Fibroblast of upper back skin (primary cell): ENCODE measurements at regions not wholly inside any gene's neighbourhood (a gene's known extent, or its start where the extent isn't known, plus 50 kb on each side); places are given as distances from the start of the nearest gene placed in this dataset.
"Not testable (repeated sequence)": the region's sequence is repeated elsewhere in the genome, so short reads cannot be mapped to it uniquely, and the experiment has no call there.

Experiments
- DNase-seq: peaks from one replicate; pipeline ENCODE4 v3.0.0-alpha.2; 2013

DNA sequence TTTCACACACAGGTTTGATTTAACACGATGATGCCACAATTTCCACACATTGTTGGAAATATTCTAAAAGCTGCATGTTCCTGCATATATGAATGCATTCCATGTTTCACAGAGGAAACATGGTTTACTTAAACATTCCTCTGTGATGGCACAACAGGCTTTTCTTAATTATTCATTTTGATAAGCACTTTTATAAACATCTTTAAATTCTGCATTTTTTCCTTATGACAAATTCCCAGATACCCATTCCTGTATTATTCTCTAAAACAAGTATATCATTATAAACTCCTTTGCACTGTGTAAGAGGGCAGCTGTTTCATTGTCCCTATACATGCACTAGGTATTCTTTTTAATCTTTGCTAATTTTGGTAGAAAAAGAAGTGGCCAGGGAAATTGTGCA, 532.3 kb downstream of the SOX6 start:
- no peak for DNase-seq

DNA sequence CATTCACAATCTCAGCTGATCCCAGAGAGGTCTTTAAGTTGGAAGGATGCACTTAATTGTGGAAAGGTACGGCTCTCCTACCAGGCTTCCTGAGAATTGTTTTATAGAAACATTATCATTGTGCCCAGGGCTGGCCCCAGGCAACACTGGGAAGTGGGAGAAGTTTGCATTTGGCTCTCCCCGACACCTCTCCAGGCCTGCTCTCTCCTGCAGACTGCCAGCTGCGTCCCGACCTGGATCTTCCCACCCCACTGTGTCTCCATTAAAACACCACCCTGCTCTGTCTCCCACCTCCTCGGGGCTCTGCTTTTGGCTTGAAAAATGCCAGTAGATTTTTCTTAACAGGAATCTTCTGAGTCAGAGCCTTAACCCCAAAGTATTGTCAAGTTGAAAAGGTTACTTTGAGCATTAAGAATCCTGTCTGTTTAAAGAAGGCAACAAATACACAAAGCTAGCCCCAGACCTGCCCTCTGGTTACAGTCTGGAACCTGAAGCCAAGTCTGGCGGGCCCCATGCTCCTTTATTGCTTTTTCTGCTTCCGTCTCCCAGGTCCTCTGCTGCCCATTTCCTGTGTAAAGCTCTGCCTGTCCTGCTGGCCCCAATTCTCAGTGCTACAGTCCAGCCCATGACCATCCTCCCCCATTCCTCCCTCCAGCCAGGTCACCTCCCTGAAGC, 530.2 kb downstream of the SOX6 start:
- DNase-seq, result no peak

DNA sequence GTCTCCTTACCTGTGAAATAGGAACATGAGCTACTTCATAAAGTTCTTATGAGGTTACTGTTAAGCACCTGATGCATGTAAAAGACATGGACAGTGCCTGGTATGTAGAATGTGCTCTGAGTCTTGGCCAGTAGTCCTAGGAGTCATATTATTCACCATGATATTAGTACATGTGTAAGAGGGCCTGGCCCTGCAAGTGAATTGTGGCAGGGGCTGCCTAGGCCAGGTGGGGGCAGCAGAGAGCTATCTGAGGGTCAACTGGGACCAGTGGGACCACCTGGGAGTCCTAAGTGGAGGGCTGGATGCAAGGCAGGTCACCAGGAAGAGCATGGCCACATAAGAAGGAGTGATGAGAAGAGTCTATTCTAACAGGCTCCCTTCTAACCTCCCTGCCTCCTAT, 529.5 kb downstream of the SOX6 start:
- DNase-seq, result no peak

DNA sequence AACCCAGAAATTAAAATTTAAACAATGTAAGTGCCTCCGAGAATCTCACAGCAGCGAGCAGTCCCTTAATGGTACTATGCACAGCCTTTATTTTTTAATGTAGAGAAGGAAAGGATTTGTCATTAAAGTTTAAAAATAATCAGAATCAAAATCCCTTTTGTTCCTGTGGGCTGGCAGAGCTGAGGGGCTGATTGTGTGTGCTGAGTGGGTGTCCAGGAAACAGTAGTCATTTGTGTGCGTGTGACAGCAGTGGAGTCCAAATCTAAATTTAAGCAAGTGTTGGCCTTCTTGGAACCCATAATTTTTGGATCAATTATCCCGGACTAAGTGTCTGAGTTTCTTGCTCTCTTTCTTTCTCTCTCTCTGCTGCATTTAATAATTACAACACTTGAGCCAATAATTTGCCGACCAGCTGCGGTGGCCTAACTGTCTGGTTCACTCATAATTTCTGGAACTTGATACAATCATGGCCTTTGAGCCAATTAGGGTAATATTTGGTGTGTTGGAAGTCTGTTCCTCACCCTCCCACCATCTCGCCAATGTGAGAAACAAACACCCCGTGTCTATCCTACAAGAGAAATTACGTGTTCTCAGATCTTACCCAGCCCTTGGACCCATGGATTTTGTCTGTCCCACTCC, 528.0 kb downstream of the SOX6 start:
- no peak for DNase-seq

DNA sequence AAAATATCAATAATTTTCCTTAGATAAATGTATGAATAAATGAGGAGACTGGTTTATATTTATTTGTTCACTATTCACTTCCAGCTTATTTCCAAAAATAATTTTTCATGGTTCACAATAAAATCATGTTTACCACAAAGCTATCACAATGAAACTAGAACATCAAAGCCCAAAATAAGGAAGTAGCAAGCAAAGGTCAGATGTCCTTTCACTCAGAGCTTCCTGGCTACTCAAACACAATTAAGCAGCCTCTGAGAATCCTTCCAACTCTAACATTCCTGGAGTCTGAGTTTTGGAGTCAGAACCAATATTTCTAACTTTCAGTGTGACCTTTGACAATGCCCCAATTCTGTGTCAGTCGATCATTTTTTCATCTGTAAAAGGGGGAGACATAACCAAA, 527.0 kb downstream of the SOX6 start:
- no peak for DNase-seq

DNA sequence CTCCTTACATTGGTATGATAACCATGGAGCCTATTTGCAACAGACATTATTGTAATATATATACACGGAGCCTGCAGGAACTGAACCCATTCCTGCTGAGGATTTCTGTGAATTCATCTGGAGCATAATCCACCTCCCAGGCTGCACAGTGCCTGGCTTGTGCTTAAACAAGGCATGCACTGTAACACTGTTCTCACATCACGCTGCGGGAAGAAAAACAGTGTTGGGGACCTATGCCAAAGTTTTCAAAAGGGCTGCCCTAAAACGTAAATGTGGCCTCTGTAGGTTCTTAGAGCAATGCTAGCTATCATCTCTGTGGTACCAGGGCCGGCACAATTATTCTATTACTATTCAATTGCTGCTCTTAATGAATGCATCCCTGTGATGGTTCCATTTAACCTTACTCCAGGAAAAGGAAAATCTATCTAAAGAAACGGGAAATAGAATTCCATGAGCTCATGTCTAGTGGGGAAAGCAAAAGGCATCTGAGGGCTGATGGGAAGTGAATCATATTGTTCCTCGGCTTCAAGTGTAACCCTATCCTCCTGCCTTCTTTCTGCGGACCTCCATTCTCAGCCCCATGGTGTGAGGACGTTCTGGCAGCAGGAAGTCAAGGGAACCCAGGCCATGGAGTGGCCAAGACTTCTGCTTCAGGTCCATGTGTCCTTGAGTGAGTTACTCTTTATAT, 525.5 kb downstream of the SOX6 start:
- DNase-seq, result no peak

DNA sequence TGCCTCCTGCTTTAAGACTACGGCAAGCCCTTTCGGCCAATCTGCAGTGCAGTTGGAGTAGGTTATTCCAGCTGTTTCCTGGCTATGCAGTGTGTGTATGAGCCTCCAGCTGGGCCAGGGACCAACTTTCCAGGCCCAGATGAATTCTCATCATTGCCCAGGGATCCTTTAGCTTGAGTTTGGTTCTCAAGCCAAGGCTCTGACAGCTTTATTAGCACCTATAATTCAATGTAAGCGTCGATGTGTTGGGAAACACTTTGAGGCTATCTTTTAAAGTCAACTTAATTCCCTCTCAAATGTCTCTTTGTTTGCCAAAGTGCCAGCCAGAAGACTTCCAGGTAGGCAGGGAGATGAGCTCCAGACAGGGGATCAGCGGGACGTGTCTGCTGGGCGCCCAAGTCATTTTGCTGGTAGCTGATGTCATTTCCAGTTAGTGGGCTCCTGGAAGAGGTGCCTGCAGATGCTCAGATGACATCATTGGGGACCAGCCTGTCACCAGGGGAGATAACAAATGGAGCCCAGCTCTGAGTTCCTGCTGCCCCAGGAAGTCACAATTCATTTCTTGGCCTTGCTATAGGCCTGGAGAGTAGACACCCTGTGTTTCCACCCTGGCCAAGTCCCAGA, 520.4 kb downstream of the SOX6 start:
- DNase-seq, result no peak

DNA sequence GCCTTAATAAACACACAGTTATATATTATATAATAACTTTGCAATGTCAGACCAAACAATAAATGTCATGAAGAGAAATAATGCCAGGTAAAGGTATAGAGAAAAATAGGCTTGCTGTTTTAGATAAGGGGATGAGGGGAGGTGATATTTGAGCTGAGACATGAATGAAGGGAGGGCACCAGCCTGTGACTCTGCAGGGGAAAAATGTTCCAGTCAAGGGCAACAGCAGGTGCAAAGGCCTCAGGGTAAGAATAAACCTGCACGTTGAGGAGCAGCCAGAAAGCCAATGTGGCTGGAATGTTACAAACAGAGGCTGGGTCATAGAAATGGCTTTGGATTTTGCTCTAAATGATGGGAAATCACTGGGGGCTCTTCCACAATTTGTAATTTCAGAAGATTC, 519.6 kb downstream of the SOX6 start:
- DNase-seq, result no peak

DNA sequence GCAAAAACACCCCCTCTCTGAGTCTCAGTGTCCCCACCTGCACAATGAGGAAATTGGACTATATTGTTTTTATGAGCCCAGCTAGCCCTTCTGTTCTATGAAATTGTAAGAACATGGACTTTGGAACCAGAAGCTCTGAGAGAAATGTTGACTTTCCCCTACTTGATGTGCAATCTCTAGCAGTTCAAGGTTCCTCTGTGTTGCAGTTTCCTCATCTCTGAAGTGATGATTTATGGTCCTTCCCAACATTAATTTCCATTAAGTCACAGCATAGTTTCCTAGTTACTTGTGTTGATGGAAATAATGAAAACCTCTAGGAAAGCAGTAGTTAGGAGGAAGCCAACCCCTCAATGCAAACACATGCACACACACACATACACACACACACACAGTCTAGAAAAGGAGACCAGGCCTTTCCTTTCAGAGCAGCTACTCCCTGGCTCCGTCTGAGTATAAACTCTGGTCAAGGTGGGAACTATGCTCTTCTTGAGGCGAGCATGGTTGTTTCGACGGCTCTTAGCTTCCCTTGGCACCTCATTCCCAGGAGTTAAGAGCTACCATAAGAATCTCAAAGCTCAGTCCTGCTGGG, 518.4 kb downstream of the SOX6 start:
- no peak for DNase-seq

DNA sequence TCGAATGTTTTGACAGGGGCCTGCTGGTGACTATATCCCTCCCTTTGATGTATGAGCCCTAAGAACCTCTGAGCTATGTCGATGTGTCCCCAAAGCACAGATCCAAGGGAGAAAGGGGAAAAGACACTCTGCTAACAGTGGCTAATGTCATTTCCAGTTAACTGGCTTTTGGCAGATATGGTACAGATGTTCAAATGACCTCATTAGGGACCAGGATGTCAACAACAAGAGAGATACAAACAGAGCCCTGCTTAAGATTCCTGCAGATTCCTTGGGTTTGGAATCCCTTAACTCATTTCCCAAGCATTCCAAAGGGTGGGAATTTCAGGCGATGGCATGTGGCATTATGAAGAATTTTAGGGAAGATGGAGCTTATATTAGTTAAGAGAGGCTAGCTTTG, 517.3 kb downstream of the SOX6 start:
- no peak for DNase-seq

DNA sequence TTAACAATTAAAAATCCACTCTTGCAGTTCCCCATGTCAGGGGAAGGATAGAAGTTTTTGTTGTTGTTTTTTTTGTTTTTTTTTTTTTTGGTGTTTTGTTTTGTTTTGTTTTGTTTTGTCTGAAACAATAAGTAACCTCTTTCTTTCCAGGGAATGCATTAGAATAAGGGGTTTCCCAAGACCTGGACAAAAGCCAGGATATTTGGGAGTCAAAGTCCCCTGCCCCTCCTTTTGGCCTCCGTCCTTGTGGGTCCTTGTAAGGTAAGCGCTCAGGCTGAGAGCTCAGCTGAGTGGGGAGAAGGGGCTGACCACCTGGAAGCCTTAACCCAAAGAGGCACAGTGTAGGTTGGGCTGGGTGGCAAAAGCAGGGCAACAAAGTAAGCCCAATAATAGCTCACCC, 515.4 kb downstream of the SOX6 start:
- DNase-seq, result no peak

DNA sequence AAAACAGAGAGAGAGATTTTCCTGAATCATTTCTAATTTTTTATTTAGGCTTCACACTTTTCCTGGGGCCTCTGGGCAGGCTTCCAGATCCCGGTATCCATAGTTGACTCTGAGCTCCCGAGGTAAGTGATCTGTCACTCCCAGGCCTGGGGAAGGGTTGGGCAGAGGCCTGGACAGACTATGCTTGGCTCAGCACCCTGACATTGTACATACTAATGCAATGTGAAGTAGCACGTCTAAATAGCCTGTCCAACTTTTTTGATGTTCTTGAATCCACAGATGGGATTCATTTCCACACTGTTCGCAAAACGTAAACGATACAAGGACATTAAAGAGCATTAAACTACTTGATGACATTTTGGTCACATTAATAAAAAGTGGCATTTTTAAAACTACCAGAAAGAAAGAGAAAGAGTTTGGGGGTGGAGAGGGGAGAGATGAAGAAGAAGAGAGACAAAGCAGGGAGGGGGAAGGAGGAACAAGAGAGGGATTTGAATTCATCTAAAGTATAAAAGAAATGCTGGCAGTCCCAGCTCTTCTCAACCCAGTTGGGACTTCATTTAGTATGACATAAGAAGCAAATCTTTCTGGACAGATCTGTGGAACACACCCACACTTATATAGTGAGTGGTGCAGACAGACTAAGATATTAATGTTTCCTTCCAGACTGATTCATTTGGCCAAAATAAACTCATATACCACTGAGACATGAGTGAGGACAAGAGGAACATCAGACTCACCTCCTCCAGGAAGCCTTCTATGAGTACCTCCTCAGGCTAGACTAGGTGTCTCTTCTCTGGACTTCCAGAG, 514.2 kb downstream of the SOX6 start:
- DNase-seq, result no peak

DNA sequence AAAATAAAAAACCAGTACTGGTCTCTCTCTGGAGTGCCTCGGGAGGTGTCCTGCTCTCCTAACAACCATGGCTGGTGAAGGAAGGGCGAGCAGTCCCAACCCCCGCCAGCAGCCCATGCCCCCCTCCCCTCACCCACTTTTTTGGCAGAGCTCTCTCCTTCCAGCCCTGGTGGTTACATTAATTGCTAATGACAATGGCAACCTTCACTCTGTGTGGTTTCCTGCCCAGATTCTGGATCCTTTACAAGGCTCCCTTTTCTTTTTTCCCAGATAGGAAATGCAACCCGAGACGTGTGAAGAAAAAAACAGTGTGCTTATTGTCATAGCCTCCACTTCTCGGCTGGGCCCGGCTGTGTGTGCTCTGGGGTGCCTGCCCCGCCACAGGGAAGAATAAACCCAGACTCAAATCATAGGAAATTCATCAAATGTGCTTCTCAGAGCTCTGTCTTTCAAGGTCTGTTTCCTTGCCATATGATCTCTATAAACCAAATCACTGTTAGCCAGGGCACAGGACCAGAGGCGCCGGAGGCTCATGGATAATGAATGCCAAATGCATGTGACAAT, 513.0 kb downstream of the SOX6 start:
- DNase-seq, result peak; percentile 18

DNA sequence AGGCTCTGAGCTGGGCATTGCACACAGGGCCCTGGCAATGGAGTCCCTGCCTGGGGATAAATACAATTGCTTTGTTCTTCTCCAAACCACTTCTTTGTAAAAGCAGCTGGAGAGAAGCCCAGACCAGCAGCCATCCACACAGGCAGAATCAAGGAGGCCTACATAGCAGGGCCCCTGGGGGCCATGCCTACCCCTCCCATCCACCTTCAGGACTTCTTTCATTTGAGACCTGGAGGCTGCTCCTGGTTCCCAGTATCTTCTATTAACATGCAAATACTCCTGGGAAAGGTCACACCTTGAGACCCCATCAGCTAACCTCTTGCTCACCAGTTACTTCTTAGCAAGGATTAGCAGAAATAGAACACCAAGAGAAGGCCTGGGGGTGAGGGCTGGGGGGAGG, 511.1 kb downstream of the SOX6 start:
- DNase-seq, result no peak

DNA sequence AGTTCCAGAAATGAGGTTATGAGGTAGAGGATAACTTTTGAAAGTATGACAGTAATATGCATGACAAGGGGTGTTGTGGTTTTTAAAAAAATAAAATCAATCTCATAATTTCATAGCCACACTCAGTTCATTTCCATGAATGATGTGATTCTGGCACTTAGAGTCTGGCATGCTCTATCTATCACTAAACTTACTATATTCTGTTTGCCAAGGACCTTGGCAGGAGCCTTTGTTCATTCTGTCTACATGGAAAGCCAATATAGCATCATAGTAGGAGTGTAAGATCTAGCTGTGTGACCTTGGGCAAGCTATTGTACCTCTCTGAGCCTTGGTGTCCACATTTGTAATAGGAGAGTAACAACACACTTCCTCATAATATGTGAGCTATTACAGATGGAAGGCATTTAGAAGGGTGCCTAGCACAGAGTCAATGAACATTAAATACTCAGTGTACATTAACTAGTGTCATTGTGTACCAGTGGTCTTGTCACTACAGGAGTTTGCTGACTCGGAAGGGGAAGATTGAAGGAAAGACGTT, 507.6 kb downstream of the SOX6 start:
- no peak for DNase-seq

DNA sequence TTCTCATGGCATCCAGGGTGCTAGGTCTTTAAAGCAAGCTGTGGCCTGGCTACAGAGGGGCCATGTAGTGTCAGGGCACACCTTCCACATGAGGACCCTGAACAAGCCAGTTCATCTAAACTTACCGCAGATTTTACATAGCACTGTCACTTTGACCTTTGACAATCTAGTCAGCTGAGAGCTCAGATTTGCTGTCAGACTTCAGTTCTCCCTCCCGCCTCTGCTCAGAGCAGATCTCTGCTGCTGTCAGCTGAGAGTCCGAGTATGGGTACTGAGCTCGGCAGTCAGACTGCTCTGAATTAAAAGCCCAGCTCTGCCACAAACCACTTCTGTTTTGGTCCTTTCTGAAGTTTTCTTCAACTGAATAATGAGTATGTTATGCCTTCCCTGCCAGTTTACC, 507.1 kb downstream of the SOX6 start:
- no peak for DNase-seq

DNA sequence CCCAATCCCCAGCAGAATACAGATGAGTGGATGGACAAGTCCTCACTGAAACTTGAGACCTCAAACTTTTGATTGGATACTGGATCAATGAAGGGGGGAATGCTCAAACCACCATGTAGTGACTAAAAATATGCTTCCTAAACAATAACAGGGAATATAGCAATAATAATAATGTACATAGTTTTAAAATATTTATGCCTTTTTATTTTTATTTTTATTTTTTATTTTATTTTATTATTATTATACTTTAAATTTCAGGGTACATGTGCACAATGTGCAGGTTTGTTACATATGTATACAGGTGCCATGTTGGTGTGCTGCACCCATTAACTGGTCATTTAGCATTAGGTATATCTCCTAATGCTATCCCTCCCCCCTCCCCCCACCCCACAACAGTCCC, 506.0 kb downstream of the SOX6 start:
- not testable (repeated sequence) for DNase-seq

DNA sequence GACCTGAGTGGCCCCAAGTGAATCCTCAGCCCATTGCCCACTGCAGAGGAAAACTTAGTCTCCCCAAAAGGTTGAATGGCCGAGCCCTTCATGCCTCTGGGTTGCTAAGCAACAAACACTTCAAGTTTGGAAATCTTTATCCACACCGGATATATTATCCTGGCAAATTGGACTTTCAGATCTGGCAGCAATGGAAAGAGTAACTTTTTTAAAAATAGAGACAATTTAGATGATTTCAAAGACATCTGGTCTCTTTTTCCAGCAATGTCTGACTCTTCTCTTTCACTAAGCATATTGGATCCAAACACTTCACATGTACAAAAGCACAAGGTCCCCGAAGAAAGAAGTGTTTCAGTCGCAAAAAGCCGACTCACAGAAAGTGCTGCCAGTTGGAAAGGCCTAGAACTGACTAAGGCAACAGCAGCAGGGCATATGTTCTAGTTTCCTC, 505.3 kb downstream of the SOX6 start:
- no peak for DNase-seq

DNA sequence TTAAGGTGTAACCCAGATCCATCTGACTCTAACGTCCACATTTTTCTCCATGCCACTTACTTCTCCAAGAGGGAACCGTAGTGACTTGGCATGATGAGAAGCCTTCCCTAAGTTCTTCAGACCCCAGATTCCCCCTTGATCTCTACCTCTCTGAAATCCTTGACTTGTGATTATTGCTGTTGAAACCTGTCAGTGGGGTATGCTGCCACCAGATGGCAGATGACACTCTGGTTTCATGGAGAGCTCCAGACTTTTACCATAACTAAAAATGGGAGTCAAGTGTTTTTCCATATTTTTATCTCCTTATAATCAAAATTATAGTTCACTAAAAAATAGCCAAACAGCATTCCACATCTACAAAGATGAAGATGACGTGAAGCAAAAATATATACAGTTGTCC, 504.2 kb downstream of the SOX6 start:
- DNase-seq, result peak; percentile 12

DNA sequence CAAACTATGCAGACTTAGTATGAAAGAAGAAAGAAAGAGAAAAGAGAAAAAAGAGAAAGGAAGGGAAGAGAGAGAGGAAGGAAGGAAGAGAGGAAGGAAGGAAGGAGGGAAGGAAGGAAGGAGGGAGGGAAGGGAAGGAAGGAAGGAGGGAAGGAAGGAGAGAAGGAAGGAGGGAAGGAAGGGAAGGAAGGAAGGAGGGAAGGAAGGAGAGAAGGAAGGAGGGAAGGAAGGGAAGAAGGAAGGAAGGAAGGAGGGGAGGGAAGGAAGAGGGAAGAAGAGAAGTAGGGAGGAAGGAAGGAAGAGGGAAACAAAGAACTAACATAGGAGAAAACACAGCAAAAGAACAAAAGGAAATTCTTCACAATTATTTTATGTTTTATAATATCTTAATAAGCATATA, 502.1 kb downstream of the SOX6 start:
- no peak for DNase-seq

DNA sequence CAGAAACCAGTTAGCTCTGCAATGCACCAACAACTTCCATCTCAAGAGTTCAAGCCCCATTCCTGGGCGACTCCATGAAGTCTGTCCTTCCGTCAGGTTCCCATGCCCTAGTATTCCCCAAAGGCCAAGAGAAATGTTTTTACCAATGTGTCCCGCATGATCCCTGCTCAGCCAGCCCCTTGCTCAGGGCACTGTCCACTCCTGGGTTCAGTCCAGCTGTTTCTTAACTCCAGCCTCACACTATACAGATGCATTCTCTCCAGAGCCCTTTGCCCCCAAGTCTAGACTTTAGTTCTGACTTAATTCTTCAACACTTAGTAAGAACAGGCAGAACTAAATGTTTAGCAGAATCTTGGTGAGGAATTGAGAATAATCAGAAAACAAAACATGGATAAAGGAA, 497.5 kb downstream of the SOX6 start:
- DNase-seq, result no peak

DNA sequence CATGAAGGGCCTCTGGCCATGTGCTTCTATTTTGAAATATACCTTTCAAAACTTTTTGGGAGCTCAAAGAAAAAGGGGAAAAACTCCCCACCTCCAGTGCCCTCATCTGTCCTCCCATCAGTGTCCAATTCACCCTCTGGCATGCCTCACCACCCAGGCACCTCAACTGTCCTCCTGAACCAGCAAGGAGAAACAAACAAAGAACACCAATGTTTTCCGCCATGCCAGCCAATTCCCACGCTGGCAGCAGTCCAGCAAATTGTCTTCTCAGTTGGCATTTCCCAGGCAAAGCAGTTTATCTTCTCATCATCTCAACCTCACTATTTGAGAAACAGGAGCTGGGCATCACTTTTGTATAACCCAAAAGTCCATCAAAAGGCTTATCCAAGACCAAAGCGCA, 496.9 kb downstream of the SOX6 start:
- DNase-seq, result no peak
